Breast epithelium (tissue), 3 donors: ENCODE measurements at regions not wholly inside any gene's neighbourhood (a gene's known extent, or its start where the extent isn't known, plus 50 kb on each side); places are given as distances from the start of the nearest gene placed in this dataset.

Experiments used
- POLR2A ChIP-seq: fragments of 450-650 bp; IDR thresholded peaks from one replicate; pipeline ENCODE4 v1.6.1; 2016; ENCODE audit warnings: antibody characterized with exemption, mild to moderate bottlenecking, moderate library complexity
- POLR2AphosphoS5 ChIP-seq, 3 donors: sonication (generic); formaldehyde crosslinking; IDR thresholded peaks; one replicate each; pipeline ENCODE4 v1.6.1; 2017; ENCODE audit warnings: antibody characterized with exemption in 3 of 3

DNA sequence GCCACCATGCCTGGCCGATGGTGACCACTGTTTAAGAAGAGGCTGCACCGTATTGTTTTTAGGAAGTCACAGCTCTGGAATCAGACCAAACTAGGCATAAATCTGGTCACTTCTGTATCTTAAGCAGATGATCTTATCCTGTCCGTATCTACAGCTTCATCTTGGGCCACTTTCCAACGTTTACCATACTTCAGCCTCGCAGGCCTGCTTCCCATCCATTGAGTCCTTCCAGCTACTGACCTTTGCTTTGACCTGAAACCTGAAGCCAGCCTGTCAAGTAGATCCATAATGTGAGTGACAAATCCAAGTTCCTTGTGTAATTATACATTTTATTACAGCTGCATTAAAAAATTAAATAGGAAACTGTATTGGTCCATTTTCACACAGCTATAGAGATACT is 1033.0 kb downstream of the CDH11 start:
- TF ChIP-seq POLR2AphosphoS5 (IDR thresholded peaks at IDR 0.05) (no peak), POLR2A (no peak)
